Astrocyte of the cerebellum (primary cell): ENCODE measurements at regions not wholly inside any gene's neighbourhood (a gene's known extent, or its start where the extent isn't known, plus 50 kb on each side); places are given as distances from the start of the nearest gene placed in this dataset.

Experiments used
- DNase-seq: peaks from one replicate; pipeline ENCODE4 v3.0.0-alpha.2; 2011; ENCODE audit warnings: low read depth
- H3K4me3 ChIP-seq: 2 replicates; pipeline ENCODE4 v1.5.1; 2011; ENCODE audit warnings: mild to moderate bottlenecking, low read depth, low read length, moderate library complexity
- in situ Hi-C: cut with HindIII; loops from 2 replicates; pipeline ENCODE4 v1.10.0; 2017; ENCODE audit warnings: low sequenced_read_pairs
- TF ChIP-seq, protein P1 (sequence below): IDR thresholded peaks from 2 replicates; pipeline ENCODE4 v1.5.1; 2012; ENCODE audit warnings: low read length, low read depth, moderate library complexity, mild to moderate bottlenecking; ENCODE audit errors: missing control alignments

DNA sequence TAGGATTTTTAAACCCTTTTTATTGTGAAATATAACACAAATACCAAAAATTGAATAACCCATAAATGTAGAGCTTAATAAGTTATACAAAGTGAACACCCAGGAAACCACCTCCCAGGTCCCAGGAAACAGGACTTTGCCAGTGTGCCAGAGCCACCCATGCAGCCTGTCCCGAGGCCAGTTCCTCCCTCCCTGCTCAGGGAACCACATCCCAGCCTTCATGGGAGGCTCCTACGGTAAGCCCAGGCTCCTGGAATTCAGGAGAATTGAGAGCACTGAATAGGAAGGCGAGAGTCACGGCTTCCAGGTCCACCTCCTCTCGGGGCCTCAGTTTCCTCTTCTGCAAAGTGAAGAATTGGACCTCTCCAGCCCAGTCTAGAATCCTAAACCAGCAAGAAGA, 178.2 kb downstream of the TMEM132E start:
- in situ Hi-C loops, result no loop called here
- DNase-seq, result no peak
- TF ChIP-seq, protein P1, sequence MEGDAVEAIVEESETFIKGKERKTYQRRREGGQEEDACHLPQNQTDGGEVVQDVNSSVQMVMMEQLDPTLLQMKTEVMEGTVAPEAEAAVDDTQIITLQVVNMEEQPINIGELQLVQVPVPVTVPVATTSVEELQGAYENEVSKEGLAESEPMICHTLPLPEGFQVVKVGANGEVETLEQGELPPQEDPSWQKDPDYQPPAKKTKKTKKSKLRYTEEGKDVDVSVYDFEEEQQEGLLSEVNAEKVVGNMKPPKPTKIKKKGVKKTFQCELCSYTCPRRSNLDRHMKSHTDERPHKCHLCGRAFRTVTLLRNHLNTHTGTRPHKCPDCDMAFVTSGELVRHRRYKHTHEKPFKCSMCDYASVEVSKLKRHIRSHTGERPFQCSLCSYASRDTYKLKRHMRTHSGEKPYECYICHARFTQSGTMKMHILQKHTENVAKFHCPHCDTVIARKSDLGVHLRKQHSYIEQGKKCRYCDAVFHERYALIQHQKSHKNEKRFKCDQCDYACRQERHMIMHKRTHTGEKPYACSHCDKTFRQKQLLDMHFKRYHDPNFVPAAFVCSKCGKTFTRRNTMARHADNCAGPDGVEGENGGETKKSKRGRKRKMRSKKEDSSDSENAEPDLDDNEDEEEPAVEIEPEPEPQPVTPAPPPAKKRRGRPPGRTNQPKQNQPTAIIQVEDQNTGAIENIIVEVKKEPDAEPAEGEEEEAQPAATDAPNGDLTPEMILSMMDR, result no peak
- H3K4me3 ChIP-seq, result no peak overlapping the region

DNA sequence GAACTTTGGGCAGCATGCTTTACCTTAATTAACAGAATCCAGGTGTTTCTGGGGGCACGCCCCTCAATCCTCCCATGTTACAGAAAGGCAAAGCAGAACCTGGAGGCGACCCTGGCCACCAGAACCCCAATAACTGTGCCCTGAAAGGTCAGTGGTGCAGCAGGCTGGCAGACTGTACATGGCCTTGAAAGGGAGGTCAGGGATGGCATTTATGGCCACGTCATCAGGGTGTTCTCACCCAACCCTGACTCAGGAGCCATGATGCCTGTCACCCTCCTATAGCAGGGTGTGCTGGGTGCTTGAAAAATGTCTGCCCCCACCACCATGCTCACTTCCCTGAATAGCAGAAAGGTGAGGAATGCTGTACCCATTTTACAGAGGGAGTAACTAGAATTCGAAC, 177.7 kb downstream of the TMEM132E start:
- in situ Hi-C loops, result no loop called here
- TF ChIP-seq, protein P1, result no peak
- H3K4me3 ChIP-seq, result no peak overlapping the region
- DNase-seq, result no peak

DNA sequence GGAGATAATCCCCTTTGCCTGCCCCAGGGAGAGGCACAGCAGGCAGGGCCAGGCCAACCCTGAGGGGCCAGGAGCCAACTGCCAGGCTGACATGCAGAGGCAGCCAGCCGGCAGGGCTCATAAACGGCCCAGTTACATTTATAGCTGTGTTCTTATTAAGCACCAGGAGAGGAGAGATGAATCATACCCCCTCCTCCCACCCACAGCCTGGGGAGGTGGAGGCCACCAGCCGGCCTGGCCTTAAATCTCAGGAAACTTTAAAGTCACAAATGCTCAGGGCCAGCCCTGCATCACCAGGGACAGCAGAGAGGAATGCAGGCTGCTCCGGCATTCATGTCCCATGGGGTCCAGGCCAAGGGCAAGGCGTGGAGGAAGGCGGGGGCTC, 177.2 kb downstream of the TMEM132E start:
- no peak for DNase-seq
- TF ChIP-seq, protein P1, result no peak
- in situ Hi-C loops, result no loop called here

DNA sequence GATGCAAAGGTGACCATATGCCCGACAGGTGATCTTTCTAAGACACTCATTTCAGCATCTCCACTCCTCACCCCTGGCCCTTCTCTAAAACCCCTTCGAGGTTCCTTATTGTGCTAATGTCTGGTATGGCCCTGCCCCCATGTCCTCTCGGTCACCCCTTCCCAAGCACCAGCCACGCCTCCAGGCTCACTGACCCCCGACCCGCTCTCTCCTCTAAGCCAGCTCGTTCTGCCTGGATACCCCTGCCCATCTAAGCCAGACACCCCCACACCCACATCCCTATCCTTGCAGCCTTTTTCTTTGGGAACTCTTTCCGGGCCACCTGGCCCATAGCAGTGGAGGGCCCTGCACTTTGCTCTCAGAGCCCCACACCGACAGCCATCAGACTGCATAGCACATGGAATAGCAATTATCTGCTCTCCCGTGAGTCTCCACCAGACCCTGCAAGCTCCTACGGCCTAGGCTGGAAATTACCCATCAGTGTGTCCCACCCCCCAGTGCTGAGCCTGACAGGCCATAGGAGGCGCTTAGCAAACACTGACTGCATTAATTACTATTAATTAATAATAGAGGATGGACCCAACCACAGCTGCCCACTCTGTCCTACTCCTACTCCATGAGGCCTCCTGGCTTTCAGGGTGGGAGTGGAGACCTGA, 176.7 kb downstream of the TMEM132E start:
- TF ChIP-seq, protein P1, result no peak
- no peak for DNase-seq
- no peak overlapping the region for H3K4me3 ChIP-seq
- in situ Hi-C loops, result no loop called here

More for the DNA sequence above, 177.2 kb downstream of the TMEM132E start:
- H3K4me3 ChIP-seq, result no peak overlapping the region

DNA sequence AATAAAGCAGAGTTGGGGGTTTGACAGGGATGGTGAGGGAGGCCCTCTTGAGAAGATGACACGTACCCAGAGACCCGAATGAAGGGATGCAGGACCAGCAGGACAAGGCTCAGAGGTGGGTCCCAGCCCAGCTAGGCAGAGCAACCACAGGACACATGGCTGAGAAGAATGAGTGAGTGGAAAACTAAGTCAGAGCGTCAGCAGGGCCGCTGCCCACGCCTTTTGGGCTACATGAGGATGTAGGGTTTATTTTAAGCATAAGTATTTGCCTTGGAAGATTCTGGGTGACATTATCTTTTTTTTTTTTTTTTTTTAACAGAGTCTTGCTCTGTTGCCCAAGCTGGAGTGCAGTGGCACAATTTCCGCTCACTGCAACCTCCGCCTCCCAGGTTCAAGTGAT, 176.0 kb downstream of the TMEM132E start:
- TF ChIP-seq, protein P1, result no peak
- no peak overlapping the region for H3K4me3 ChIP-seq
- DNase-seq, result no peak
- in situ Hi-C loops, result no loop called here

DNA sequence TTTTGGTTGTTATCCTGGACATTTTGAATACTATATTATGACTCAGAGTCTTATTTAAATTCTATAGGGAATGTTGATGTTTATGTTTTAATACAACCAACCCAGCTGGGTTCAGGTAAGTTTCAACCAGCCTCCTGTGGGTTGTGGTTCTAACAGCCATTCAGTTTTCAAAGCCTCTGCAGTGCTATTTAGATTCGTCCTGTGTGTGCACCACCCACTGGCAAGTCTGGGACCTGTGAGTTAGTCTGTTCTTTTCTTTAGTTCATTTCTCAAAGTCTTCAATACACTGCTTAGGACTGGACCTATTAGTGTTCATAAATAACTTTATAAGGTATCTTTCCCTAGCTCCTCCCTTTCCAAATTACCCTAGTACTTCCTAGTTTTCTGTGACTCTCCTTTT, 170.6 kb downstream of the TMEM132E start:
- no peak overlapping the region for H3K4me3 ChIP-seq
- TF ChIP-seq, protein P1, result no peak
- no peak for DNase-seq
- in situ Hi-C loops, result no loop called here

DNA sequence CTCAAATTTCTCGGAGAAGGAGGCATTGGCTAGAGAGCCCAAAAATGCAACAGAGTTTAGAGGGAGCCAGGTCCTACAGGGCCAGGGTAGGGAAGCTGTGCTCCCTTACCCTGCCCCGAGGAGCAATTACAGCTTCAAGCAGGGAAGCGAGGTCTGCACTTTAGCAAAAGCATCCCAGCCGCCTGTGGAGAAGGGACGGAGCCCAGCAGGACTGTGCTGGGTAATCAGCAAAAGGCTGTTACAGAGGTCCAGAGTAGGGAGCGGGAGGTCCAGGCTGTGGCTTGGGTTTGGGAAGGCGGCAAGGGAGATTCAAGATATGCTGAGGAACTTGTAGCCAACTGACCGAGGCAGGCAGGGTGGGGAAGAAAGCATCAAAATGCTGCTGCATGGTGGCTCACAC, 162.6 kb downstream of the TMEM132E start:
- TF ChIP-seq, protein P1, result no peak
- H3K4me3 ChIP-seq, result no peak overlapping the region
- in situ Hi-C loops, result loop anchor here (5.0 to 25.0 kb wide), 2 partner anchors 45 to 105 kb away; no protein-coding TSS in a partner anchor
- no peak for DNase-seq
